GM23248 (cell line): ENCODE measurements at regions not wholly inside any gene's neighbourhood (a gene's known extent, or its start where the extent isn't known, plus 50 kb on each side); places are given as distances from the start of the nearest gene placed in this dataset.

Experiments
- DNase-seq: peaks from one replicate; pipeline ENCODE4 v3.0.0-alpha.2; 2015
- H2AFZ ChIP-seq: fragments of 200-600 bp; sonication (generic); 2 replicates; pipeline ENCODE4 v1.6.1; 2016; ENCODE audit warnings: antibody characterized with exemption
- H3F3A ChIP-seq: fragments of 200-600 bp; sonication (generic); 2 replicates; pipeline ENCODE4 v1.6.1; 2016; ENCODE audit warnings: mild to moderate bottlenecking, antibody characterized with exemption, mixed run types; ENCODE audit not compliant: insufficient read depth
- H3K27ac ChIP-seq: fragments of 200-600 bp; sonication (generic); 2 replicates; pipeline ENCODE4 v1.5.1; 2016; ENCODE audit warnings: mild to moderate bottlenecking
- H3K27me3 ChIP-seq: fragments of 200-600 bp; sonication (generic); replicated peaks from 2 replicates; pipeline ENCODE4 v1.6.1; 2016; ENCODE audit warnings: mild to moderate bottlenecking; ENCODE audit not compliant: insufficient read depth
- H3K36me3 ChIP-seq: fragments of 200-600 bp; sonication (generic); 2 replicates; pipeline ENCODE4 v1.6.1; 2016; ENCODE audit warnings: low read depth, mild to moderate bottlenecking
- H3K4me1 ChIP-seq: fragments of 200-600 bp; sonication (generic); 2 replicates; pipeline ENCODE4 v1.6.1; 2016; ENCODE audit warnings: mild to moderate bottlenecking; ENCODE audit not compliant: insufficient read depth
- H3K4me2 ChIP-seq: fragments of 200-600 bp; sonication (generic); one replicate; pipeline ENCODE4 v1.6.1; 2016; ENCODE audit warnings: mild to moderate bottlenecking; ENCODE audit not compliant: unreplicated experiment
- H3K4me3 ChIP-seq: fragments of 200-600 bp; sonication (generic); 2 replicates; pipeline ENCODE4 v1.5.1; 2016; ENCODE audit warnings: mild to moderate bottlenecking
- H3K79me2 ChIP-seq: fragments of 200-600 bp; sonication (generic); 2 replicates; pipeline ENCODE4 v1.6.1; 2016; ENCODE audit warnings: mild to moderate bottlenecking; ENCODE audit not compliant: insufficient read depth
- H3K9ac ChIP-seq: fragments of 200-600 bp; sonication (generic); 2 replicates; pipeline ENCODE4 v1.6.1; 2016; ENCODE audit warnings: mild to moderate bottlenecking
- H3K9me2 ChIP-seq: fragments of 200-600 bp; sonication (generic); 2 replicates; pipeline ENCODE4 v1.6.1; 2016; ENCODE audit warnings: mixed run types, mild to moderate bottlenecking, moderate library complexity; ENCODE audit not compliant: insufficient read depth
- H3K9me3 ChIP-seq: fragments of 200-600 bp; sonication (generic); one replicate; pipeline ENCODE4 v1.6.1; 2017; ENCODE audit warnings: low read depth
- H4K20me1 ChIP-seq: fragments of 200-600 bp; sonication (generic); 2 replicates; pipeline ENCODE4 v1.6.0; 2016; ENCODE audit not compliant: insufficient read depth
- EZH2 ChIP-seq: fragments of 200-600 bp; sonication (generic); IDR thresholded peaks from 2 replicates; pipeline ENCODE4 v1.6.1; 2018; ENCODE audit warnings: antibody characterized with exemption, mild to moderate bottlenecking; ENCODE audit not compliant: insufficient read depth, poor library complexity, severe bottlenecking
- EZH2phosphoT487 ChIP-seq: fragments of 200-600 bp; sonication (generic); IDR thresholded peaks from 2 replicates; pipeline ENCODE4 v1.6.1; 2018; ENCODE audit warnings: antibody characterized with exemption, moderate library complexity, mild to moderate bottlenecking, low read depth; ENCODE audit not compliant: insufficient read depth
- WGBS, 2 experiments: methylation state at CpG; one replicate each; pipeline ENCODE4 v1.1.6; 2015 to 2017; ENCODE audit warnings: low lambda C conversion rate in 2 of 2, low coverage in 1 of 2; ENCODE audit errors: missing lambda C conversion rate in 2 of 2; 5-methylcytosine and 5-hydroxymethylcytosine counted together
- in situ Hi-C: fragments of 300-500 bp; cut with MboI; formaldehyde crosslinking; loops from 2 replicates; pipeline ENCODE4 v1.15.0; 2020

- 82 to 83% methylated on average over 26 of the region's 26 CpGs for WGBS, 2 experiments
- in situ Hi-C loops = no loop called here
- Histone ChIP-seq H3K27me3 (peaks cover 30% of the 10 kb centered on the region), H3K4me2 (no peak overlapping the region), H3K79me2 (no peaks in the 10 kb centered on the region), H3K9me3 (no peaks in the 10 kb centered on the region), H3K36me3 (no peaks in the 10 kb centered on the region), H2AFZ (no peak overlapping the region), H3K9ac (no peak overlapping the region), H4K20me1 (no peaks in the 10 kb centered on the region), H3K4me3 (no peak overlapping the region), H3K9me2 (no peaks in the 10 kb centered on the region), H3F3A (no peaks in the 10 kb centered on the region), H3K27ac (no peak overlapping the region), H3K4me1 (no peaks in the 10 kb centered on the region)
- DNase-seq = no peak
- TF ChIP-seq EZH2phosphoT487 (no peak), EZH2 (no peak)
Observed at GRCh38 chr1:22238356-22239224, 95.7 kb upstream of the WNT4 start.

GRCh38 chr1:22239378-22239777 is 96.5 kb upstream of the WNT4 start:
- H3K27ac ChIP-seq = no peak overlapping the region
- H2AFZ ChIP-seq = no peak overlapping the region
- DNase-seq = no peak
- no peak overlapping the region for H3K4me2 ChIP-seq
- H3K9ac ChIP-seq = no peak overlapping the region
- H3K36me3 ChIP-seq = no peaks in the 10 kb centered on the region
- no peaks in the 10 kb centered on the region for H3K4me1 ChIP-seq
- H3K9me3 ChIP-seq = no peaks in the 10 kb centered on the region
- peaks cover 30% of the 10 kb centered on the region for H3K27me3 ChIP-seq
- H3K9me2 ChIP-seq = no peaks in the 10 kb centered on the region
- in situ Hi-C loops = no loop called here
- H3K4me3 ChIP-seq = no peak overlapping the region
- no peaks in the 10 kb centered on the region for H3F3A ChIP-seq
- H3K79me2 ChIP-seq = no peaks in the 10 kb centered on the region
- H4K20me1 ChIP-seq = no peaks in the 10 kb centered on the region
- WGBS, 2 experiments = 80 to 90% methylated on average over 11 of the region's 11 CpGs
- no peak for TF ChIP-seq EZH2phosphoT487
- TF ChIP-seq EZH2 = no peak

- H3K4me3 ChIP-seq = no peak overlapping the region
- H3K9ac ChIP-seq = no peak overlapping the region
- no peak overlapping the region for H3K4me2 ChIP-seq
- H2AFZ ChIP-seq = no peak overlapping the region
- no peaks in the 10 kb centered on the region for H4K20me1 ChIP-seq
- H3K4me1 ChIP-seq = no peaks in the 10 kb centered on the region
- no peaks in the 10 kb centered on the region for H3F3A ChIP-seq
- no peak for TF ChIP-seq EZH2phosphoT487
- no peak for TF ChIP-seq EZH2
- WGBS, 2 experiments = 58 to 59% methylated on average over 3 of the region's 3 CpGs
- no peak overlapping the region for H3K27ac ChIP-seq
- no peaks in the 10 kb centered on the region for H3K9me2 ChIP-seq
- H3K27me3 ChIP-seq = peaks cover 29% of the 10 kb centered on the region
- no peaks in the 10 kb centered on the region for H3K79me2 ChIP-seq
- DNase-seq = no peak
- in situ Hi-C loops = no loop called here
- H3K9me3 ChIP-seq = no peaks in the 10 kb centered on the region
- H3K36me3 ChIP-seq = no peaks in the 10 kb centered on the region
Observed at GRCh38 chr1:22241250-22241649, 98.4 kb upstream of the WNT4 start.

GRCh38 chr1:22241811-22242210 is 98.9 kb upstream of the WNT4 start:
- Histone ChIP-seq H4K20me1 (no peaks in the 10 kb centered on the region), H3K9me3 (no peaks in the 10 kb centered on the region), H3K4me1 (no peaks in the 10 kb centered on the region), H3K4me3 (no peak overlapping the region), H3K9me2 (no peaks in the 10 kb centered on the region), H3K27me3 (peaks cover 35% of the 10 kb centered on the region), H3K4me2 (no peak overlapping the region), H3K9ac (no peak overlapping the region), H3K27ac (no peak overlapping the region), H3K79me2 (no peaks in the 10 kb centered on the region), H3K36me3 (no peaks in the 10 kb centered on the region), H2AFZ (no peak overlapping the region), H3F3A (no peaks in the 10 kb centered on the region)
- DNase-seq = no peak
- no peak for TF ChIP-seq EZH2phosphoT487
- TF ChIP-seq EZH2 = no peak
- in situ Hi-C loops = no loop called here
- whole genome bisulfite sequencing, 2 experiments = 58 to 68% methylated on average over 3 to 9 of the region's 9 CpGs
